DND-41 (cell line): ENCODE measurements at regions not wholly inside any gene's neighbourhood (a gene's known extent, or its start where the extent isn't known, plus 50 kb on each side); places are given as distances from the start of the nearest gene placed in this dataset.

ENCODE experiments used
- ATAC-seq: fragments of 200-7000 bp; cut with Tn5 transposase; 3 replicates; pipeline ENCODE4 v1.9.1; 2021; ENCODE audit warnings: low read depth; ENCODE audit not compliant: insufficient read depth
- DNase-seq: peaks from one replicate; pipeline ENCODE4 v3.0.0-alpha.2; 2020
- H2AFZ ChIP-seq: 2 replicates; pipeline ENCODE4 v1.6.0; 2012; ENCODE audit warnings: low read depth, low read length
- H3K27ac ChIP-seq: 2 replicates; pipeline ENCODE4 v1.5.1; 2012; ENCODE audit warnings: low read length, inconsistent platforms
- H3K27me3 ChIP-seq: fragments of 200-600 bp; sonication (generic); 2 replicates; pipeline ENCODE4 v1.6.0; 2012; ENCODE audit warnings: low read length, mild to moderate bottlenecking, inconsistent platforms; ENCODE audit not compliant: insufficient read depth, poor library complexity
- H3K36me3 ChIP-seq: 2 replicates; pipeline ENCODE4 v1.5.1; 2012; ENCODE audit warnings: low read length, inconsistent platforms; ENCODE audit not compliant: insufficient read depth
- H3K4me1 ChIP-seq: 2 replicates; pipeline ENCODE4 v1.5.1; 2012; ENCODE audit warnings: mild to moderate bottlenecking, low read length; ENCODE audit not compliant: insufficient read depth
- H3K4me2 ChIP-seq: 2 replicates; pipeline ENCODE4 v1.6.0; 2012; ENCODE audit warnings: mild to moderate bottlenecking, moderate library complexity, low read length, inconsistent platforms; ENCODE audit not compliant: insufficient read depth
- H3K4me3 ChIP-seq, 2 experiments: fragments of 200-600 bp in 1 of 2; shearing (Covaris generic) in 1 of 2; 2 replicates each; pipeline ENCODE4 v1.5.1; 2012 to 2016; ENCODE audit warnings: inconsistent platforms in 2 of 2, low read length in 2 of 2, mild to moderate bottlenecking in 2 of 2, low read depth in 1 of 2, moderate library complexity in 1 of 2
- H3K79me2 ChIP-seq: 2 replicates; pipeline ENCODE4 v1.6.0; 2012; ENCODE audit warnings: low read length, inconsistent platforms; ENCODE audit not compliant: insufficient read depth
- H3K9ac ChIP-seq: 2 replicates; pipeline ENCODE4 v1.6.0; 2012; ENCODE audit warnings: low read depth, mild to moderate bottlenecking, inconsistent platforms, low read length, moderate library complexity
- H3K9me3 ChIP-seq: 2 replicates; pipeline ENCODE4 v1.5.1; 2012; ENCODE audit warnings: low read length, moderate library complexity, mild to moderate bottlenecking, inconsistent platforms; ENCODE audit not compliant: insufficient read depth, severe bottlenecking
- H4K20me1 ChIP-seq: 2 replicates; pipeline ENCODE4 v1.6.0; 2012; ENCODE audit warnings: low read length; ENCODE audit not compliant: insufficient read depth
- EZH2 ChIP-seq: IDR thresholded peaks from 3 replicates; pipeline ENCODE4 v1.6.1; 2012; ENCODE audit warnings: borderline replicate concordance, low read depth, mild to moderate bottlenecking, moderate library complexity, low read length, inconsistent platforms; ENCODE audit not compliant: severe bottlenecking
- TF ChIP-seq, protein P1 (sequence below): IDR thresholded peaks from 2 replicates; pipeline ENCODE4 v1.5.1; 2012; ENCODE audit warnings: borderline replicate concordance, low read length, moderate library complexity, mild to moderate bottlenecking; ENCODE audit not compliant: poor library complexity, severe bottlenecking; ENCODE audit errors: extremely low read depth

DNA sequence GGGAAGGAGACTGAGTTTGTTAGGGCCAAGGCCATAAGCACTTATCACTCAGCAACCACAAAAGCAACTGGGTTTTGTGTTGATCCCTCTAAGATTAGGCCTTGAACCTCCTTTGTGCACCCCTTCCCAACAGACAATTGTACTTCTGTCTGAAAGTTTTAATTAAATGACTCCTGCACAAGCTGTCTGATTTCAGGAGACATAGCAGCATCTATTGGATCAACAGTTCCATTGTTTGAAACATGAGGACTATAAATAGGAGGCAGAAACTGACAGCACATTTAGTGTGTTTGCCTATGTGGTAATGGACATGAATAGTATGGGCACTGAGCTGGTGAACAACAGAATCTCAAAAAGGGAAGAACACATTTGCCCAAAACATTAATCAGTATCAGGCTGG is 167.3 kb upstream of the KCNJ6 start:
- Histone ChIP-seq H3K36me3 (no peaks in the 10 kb centered on the region), H3K9ac (no peak overlapping the region)

DNA sequence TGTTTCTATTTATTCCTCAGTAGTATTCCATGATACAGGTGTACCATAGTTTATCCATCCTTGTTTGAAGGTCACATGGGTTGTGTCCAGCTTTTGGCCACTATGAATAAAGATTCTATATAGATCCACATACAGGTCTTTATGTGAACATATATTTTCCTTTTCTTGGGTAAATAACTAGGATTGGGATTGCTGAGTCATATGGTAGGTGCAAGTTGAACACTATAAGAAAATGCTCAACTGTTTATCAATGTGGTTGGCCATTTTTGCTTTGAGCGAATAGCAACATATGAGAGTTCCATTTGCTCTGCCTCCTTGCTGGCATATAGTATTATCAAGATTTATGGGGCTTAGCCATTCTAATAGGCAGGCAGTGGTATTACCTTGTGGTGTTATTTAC is 170.2 kb upstream of the KCNJ15 start:
- Histone ChIP-seq H3K79me2 (no peaks in the 10 kb centered on the region), H4K20me1 (no peaks in the 10 kb centered on the region), H3K36me3 (no peaks in the 10 kb centered on the region), H3K9ac (no peak overlapping the region), H3K27me3 (no peaks in the 10 kb centered on the region), H2AFZ (no peak overlapping the region), H3K4me2 (no peak overlapping the region), H3K4me1 (no peaks in the 10 kb centered on the region), H3K9me3 (no peaks in the 10 kb centered on the region), H3K27ac (no peak overlapping the region), H3K4me3 (no peak overlapping the region)
- DNase-seq (no peak), ATAC-seq (no peak)
- TF ChIP-seq, protein P1, sequence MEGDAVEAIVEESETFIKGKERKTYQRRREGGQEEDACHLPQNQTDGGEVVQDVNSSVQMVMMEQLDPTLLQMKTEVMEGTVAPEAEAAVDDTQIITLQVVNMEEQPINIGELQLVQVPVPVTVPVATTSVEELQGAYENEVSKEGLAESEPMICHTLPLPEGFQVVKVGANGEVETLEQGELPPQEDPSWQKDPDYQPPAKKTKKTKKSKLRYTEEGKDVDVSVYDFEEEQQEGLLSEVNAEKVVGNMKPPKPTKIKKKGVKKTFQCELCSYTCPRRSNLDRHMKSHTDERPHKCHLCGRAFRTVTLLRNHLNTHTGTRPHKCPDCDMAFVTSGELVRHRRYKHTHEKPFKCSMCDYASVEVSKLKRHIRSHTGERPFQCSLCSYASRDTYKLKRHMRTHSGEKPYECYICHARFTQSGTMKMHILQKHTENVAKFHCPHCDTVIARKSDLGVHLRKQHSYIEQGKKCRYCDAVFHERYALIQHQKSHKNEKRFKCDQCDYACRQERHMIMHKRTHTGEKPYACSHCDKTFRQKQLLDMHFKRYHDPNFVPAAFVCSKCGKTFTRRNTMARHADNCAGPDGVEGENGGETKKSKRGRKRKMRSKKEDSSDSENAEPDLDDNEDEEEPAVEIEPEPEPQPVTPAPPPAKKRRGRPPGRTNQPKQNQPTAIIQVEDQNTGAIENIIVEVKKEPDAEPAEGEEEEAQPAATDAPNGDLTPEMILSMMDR = no peak
- no peak for TF ChIP-seq EZH2

More for the DNA sequence above, 167.3 kb upstream of the KCNJ6 start:
- peaks cover 6% of the 10 kb centered on the region for H3K27me3 ChIP-seq
- DNase-seq = no peak
- no peak overlapping the region for H3K4me2 ChIP-seq
- no peaks in the 10 kb centered on the region for H3K79me2 ChIP-seq
- TF ChIP-seq, protein P1 = no peak
- TF ChIP-seq EZH2 = no peak
- no peak for ATAC-seq
- H3K4me3 ChIP-seq = no peak overlapping the region
- no peak overlapping the region for H3K27ac ChIP-seq
- H3K9me3 ChIP-seq = no peaks in the 10 kb centered on the region
- H2AFZ ChIP-seq = no peak overlapping the region
- H4K20me1 ChIP-seq = no peaks in the 10 kb centered on the region
- no peaks in the 10 kb centered on the region for H3K4me1 ChIP-seq

DNA sequence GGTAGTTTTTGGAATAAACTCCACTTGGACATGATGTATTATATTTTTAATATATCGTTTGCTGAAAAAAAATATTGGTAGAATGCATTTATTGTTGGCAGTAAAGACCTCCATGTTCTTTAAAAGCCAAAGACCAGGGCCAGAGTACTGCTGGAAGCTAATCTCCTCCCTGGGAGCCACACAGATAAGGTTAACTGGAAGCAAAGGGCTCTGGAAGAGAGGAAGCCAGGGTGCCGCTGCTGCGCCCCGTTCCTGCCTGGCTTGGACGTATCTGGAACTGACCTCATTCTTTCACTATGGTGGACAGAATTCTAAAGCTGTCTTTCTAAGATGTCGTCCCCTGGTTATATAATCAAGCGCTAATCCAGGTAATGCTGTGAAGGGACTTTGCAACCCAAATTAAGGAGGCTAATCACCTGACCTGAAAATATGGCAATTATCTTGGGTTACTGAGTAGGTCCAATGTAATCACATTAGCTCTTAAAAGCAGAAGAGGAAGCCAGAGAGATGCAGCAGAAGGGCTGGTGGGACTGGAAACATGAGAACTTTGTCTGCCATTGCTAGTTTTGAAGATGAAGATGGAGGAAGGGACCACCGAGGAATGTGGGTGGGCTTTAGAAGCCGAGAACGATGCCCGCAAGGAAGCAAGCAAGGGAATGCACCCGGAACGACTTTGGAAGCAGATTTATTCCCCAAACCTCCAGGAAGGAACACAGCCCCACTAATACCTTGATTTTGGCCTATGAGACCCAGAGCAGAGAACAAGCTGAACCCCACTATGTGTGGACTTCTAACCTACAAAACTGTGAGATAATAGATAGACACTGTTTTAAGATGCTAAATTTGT is 167.7 kb upstream of the KCNJ15 start:
- Histone ChIP-seq H3K9me3 (no peaks in the 10 kb centered on the region), H3K79me2 (no peaks in the 10 kb centered on the region), H2AFZ (no peak overlapping the region), H3K36me3 (no peaks in the 10 kb centered on the region), H3K9ac (no peak overlapping the region), H3K4me2 (no peak overlapping the region), H3K4me1 (no peaks in the 10 kb centered on the region), H3K27me3 (no peaks in the 10 kb centered on the region), H3K27ac (no peak overlapping the region), H3K4me3 (no peak overlapping the region), H4K20me1 (no peaks in the 10 kb centered on the region)
- no peak for TF ChIP-seq EZH2
- TF ChIP-seq, protein P1 = no peak
- ATAC-seq (no peak), DNase-seq (no peak)
